ENCODE measurements at regions not wholly inside any gene's neighbourhood (a gene's known extent, or its start where the extent isn't known, plus 50 kb on each side); places are given as distances from the start of the nearest gene placed in this dataset.

DNA sequence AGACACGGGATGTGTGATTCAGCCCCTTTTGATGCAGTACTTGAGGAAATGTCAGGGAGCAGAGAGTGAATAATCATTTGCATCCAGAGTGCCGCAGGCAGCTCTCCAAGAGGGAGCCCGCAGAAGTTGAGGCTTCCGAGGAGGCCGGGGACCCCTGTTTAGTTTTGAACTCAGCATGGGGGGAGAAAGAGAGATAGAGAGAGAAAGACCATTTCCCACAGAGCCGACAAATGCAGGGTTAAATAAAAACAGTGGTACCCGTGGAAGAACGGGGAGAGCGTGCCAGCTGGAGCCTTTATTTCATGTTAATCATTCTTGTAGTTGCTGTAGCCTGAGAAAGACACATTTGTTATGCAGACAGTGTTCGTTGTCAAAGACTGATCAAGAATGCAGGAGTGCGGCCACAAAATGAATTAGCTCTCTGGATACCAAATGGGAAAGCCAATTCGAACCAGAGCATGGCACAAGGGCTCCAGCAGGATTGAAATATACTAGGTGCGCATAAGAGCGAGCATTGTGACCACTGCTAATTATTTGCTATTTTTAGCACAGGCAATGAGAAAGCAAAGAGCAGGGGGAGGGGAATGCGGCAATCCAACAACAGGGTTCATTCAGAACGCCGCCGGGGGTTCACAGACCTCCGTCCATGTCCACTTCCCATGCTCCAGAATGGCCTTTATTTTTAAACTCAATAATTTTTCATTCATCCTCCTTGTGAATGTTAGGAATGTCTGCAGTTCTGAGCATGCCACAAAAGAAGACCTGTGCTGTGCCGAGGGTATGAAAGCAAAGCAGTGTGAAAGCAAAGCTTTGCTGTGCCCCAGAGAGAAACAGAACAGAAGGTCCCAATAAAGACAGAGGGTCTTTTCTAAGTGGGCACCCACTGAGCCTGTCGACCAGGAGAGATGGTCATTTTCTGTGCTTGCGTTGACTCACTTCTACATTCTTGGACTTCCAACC, 243.9 kb upstream of the VCX3A start:
- peak; percentile 20 for DNase-seq

DNA sequence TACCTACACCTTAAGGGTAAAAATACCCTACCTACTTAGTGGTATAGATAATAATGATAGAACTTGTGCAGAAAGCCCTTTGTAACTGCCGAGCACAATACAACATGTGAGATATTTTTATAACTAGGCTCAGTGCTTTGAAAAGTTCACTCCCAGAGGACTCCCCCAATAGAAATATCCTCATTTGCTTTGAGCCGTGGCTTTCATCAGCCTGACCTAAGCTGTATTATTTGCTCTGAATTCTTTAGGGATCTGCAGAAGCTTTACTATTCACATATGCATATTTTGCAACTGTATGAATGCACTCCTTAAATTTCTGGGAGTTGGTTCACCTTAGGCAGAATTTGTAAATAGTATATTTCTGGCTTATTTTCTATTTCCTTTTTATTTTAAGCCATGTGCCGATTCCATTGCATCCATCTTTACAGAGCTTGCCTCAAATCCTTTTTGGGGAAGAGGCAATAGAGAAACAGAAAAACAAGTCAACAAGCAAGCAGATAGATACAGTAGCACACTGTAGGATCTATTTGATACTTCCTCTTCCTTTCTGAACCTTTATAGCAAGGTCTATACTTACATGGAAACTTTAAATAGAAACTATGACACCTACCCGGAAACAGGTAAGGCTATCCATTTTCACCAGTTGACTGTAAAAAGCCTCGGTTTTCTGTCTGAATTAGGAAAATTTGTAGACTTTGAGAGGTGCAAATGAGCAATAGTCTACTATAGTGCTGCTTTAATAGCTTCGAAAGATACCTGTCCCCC, 242.5 kb upstream of the VCX3A start:
- no peak for DNase-seq

DNA sequence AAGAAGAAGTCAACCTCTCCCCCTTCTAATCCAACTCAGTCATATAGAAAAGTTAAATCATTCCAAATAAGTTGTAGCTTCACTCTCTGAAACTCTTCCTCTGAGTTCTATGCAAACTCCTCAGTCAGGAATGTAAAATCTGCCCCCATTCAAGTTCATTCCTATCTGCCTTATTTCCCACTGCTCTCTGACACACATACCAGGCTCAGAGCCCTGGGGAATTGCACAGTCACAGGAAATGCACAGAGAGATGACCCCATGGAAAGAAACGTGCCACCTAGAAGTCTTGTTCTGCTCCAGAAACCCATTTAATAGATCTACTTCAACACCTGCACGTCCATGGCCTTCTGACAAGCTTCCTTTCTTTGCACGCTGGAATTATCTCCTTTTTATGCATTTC, 236.0 kb upstream of the VCX3A start:
- DNase-seq, result no peak

DNA sequence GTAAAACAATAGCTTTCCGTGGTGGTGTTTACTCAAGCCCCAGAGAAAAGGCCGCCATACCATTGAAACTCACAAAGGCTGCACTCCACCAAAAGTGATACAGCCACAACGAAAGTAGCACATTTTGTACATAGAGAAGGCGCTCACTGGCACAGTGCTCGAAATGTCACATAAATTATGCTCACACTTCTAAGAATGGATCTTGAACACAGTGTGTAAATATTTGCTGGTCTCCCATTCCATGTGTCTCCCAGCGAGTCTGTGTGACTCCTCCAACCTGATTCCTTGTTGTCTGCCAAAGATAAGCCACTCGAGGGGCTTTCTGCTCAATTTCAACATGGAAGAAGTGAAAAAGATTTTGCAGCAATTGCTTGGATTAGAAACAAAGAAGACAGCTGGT, 234.0 kb upstream of the VCX3A start:
- no peak for DNase-seq

DNA sequence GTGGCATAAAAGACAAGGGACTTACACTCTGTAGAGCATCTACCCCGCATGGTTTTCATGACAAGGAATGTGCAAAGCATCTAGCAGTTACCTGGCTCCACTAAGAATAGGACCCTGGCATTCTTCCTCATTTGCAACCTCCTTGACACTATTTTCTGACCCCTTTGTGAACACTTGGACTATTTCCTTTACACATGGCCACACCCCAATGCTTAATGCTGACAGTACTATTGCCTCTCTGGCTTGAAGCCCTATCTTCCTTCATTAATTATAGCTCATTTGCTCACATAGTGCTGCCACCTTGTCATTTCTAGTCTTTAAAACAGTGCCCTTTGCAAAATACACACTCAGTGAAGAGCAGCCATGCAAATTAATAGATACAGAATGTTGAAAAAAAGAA, 226.3 kb upstream of the VCX3A start:
- DNase-seq, result no peak

DNA sequence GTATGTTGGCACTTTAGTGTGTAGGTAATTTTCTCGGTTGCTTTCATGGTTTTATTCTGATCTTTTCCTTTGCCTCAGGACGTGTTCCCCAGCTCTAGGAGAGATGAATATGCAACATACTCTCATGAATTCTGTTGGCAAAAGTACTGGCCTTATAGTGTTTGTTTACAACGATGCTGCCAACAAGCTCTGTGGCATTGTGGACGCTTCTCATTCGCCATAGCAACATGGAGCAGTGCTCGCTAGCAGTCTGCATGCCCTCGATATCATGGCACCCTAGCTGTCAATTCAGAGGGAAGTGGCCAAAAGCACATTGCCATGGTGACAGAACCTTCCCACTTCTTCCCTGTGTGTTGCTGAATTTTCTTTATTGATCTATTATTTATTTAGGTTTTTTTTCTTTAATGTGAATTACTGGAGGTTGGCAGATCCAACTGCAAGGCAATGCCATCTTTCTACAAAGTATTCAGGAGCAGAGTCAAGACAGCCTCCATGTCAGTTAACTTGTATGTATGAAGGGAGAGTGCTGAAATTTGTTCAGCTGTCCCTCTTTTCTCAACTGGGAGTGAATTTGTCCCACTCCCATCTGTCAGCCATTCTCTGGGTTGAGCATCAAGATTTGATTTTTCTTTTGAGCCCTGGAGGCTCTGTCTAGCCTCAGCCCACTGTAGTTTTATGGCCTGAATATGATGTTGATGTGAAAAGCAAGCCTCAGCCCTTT, 224.9 kb upstream of the VCX3A start:
- DNase-seq, result no peak

DNA sequence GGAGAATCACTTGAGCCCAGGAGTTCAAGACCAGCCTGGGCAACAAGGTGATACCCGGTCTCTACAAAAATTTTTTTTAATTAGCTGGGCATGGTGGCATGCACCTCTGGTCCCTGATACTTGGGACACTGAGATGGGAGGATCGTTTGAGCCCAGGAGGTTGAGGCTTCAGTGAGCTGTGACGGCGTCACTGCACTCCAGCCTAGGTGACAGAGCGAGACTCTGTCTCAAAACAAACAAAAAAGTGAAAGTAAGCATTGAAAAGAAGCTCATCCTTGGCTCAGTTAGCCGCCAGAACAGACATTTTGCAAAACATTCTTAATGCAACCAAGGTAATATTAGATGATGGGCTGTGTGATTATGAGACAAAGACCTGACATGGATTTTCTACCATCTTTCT, 223.3 kb upstream of the VCX3A start:
- no peak for DNase-seq

DNA sequence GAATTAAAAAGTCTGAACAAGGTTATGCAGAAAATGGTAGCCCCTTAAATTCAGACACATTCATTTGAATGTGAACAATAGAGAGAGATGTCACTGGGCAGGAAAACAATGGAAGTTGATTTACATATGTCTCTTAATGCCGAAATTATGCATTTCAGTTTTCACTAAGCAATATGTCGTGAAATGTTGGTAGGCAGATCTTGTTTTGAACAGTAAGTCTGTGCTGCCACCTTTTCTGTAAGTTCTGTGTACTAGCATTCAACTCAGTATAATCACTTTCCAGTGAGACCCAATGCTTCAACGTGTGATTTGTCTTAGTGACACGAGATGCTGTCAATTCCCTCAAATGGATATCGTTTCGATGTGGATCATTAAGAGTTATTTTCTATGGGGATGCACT, 222.7 kb upstream of the VCX3A start:
- DNase-seq, result no peak

DNA sequence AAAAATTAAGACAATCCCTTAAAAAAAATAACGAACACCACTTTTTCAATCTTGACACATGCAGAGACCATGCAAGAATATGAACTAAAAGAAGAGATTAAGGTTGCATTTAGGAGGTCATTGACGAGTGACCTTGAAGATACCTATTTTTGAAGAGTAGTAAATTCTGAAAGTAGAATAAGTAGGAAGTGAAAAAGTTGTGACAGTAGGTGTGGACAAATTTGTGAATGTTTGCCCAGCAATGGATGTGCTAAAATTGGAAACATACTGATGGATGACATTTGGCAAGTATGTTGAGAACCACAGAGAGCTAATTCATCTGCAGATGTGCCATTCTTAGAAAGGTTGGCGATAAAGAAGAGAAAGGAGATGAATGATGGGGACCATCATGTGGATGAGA, 213.7 kb upstream of the VCX3A start:
- DNase-seq, result no peak

DNA sequence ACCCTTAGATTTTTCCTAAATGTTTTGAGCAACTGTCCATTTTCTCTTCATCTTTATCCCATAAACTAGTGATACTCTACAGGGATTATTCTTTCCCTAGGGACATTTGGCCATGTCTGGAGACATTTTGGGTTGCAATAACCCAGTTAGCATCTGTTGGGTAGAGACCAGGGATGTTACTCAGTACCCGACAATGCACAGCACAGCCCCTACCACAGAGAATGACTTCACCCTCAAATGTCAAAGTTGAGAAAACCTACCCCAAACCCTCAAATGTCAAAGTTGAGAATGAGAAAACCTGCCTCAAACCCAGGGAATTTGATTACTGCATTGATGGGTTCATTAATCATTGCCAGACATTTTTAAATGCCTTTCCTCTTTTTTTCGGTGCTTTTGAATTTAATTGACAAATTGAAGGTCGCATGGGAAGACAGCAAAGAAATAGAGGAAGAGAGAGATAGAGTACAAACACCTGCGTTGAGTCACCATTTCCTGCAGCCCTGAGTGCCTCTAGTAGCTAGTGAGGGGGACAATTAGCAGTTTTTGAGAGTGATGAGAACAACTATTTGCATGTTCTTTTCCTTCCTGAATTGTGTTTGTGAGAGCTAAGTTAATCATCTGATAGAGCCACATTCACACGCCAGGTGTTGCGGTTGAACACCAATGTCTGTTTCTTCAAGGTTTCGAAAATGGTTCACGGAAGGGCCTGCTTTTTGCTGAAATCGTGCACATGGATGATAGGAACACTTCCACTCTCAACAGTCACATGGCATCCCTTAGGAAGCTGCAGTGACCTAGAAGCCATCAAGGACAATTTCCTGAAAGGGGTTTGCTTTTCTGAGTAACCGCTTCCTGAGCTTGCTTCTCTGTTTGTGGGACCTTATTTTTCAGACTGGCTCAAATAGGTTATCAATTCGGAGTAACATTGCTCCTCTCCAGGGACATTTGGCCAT, 203.9 kb upstream of the VCX3A start:
- DNase-seq, result no peak

DNA sequence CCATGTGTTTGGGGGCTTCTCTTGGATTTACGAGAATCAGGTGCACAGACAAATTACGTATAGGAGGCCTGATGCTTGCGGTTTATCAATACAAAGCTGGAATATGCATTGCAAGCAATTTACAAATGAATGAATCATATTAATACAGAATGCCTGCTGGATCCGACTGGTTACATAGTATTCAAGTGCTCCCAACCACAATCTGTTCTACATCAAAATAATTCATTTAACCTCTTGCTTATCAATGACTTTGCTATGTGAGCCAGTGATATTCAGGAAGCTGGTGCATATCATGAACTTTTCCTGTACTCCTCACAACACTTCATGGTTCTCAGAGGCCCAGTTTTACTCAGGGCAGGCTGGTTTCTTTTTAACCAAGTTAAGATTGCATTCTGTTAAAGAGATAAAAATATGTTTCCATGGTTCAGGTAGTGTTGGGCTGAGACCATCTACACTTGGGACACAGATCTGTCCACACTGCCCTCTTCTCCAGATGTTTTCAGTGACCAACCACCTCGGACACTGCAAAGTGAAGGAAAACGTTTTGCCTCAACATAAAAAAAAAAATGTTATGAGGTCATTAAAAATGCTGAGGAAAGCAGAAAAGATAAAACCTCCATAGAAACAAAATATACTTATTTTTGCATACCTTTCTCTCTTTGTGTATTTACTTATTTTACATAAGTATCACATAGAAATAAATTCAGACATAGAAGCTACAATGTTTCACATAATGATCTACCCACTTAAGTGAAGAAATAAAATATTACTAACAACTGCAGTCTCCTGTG, 200.1 kb upstream of the VCX3A start:
- no peak for DNase-seq

DNA sequence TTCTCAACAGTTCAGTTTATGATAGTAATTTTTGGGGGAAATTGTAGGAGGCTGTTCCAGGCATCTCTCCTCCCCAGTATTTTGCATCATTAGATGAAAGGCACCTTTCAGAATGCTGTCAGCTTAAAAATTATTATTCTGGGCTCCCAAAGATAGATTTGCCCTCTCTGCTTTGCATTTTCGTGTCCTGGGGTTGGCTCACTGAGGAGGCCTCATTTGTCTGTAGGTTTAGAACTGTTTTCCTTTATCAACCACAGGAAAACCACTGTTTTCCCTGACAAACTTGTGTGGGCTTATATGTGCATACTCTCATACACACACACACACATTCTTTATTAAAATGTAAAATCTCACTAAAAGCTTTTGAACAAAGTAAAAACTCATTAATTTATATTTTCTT, 197.2 kb upstream of the VCX3A start:
- DNase-seq, result no peak

DNA sequence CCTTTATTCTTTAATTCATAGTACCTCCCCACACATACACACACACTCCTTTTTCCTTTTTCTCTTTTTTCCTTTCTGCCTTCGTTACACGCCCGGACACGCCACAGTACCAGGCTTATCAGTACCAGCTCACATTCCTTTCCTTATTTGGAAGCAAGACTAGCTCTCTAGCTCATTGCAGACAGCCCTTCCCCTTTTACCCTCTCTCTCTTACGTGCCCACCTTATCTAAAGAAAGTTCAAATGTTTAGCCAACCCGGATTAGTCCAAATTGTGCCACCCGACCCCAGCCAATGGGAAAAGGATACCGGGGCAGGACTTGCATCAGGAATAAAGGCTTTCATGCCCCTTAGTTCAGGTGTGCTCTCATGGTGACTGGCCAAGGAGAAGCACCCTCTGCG, 194.7 kb upstream of the VCX3A start:
- no peak for DNase-seq

DNA sequence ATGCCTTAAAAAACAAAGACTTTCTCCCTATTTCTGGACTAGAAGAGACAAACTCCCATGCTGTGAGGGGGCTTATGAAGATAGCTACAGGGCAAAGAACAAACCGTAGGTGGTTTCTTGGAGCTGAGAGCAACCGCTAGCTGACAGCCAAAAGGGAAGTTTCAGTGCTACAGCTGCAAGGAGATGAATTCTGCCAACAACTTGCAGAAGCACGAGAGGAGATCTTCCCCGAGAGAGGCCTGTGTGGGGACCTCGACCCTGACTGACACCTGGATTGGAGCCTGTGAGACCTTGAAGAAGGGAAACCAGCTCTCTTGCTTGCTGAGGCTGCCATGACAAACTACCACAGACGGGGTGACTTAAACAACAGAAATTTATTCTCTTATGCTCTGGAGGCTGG, 183.8 kb upstream of the VCX3A start:
- DNase-seq, result no peak

DNA sequence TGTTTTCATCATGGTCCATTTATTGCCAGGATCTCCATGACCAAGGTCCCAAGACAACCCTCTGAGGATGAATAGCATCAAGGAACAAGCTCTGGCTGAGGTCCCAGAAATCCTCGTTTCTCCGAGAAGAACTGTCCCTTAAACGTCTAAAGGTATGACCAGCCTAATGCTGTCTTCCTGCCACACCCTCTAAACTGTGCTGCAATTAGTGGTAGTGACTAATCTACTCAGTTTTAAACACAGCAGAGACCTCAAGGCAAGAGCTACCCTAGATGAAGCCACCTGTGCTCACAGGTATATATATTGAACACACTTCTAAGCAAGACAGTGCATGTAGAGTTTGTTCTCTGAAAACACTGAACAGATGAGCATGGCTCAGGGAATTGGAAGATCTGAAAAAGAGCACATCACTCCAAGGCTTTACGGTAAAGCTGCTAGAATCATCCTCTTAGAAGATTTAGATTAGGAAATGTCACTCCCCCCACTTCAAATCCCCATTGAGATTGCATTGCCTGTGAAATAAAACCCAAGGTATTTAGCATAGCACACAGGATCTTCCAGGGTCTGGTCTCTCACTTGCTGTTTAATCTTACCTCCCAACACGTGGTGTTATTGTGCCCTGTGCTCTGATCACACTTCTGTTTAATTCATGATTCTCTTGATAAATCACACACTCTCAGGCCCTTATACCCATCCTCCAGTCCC, 173.9 kb upstream of the VCX3A start:
- no peak for DNase-seq

DNA sequence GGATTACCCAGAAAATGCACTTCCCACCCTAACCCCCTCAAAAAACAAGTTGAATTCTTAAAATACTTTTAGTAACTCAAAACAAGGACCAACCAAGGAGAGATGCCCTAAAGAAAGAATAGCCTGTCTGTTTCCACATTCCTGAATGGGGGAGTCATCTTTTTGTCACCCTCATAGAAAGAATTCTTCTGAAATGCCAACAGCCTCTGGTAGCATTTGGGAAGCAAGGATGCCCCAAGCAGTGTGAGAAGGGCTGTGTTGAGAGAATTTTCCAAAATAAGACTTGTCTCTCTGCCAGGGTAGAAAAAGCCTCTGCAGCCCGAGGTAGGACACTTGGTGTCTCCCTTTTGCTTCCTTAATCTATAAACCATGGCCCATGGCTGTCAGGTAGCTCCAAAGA, 173.1 kb upstream of the VCX3A start:
- peak; percentile 2 for DNase-seq

DNA sequence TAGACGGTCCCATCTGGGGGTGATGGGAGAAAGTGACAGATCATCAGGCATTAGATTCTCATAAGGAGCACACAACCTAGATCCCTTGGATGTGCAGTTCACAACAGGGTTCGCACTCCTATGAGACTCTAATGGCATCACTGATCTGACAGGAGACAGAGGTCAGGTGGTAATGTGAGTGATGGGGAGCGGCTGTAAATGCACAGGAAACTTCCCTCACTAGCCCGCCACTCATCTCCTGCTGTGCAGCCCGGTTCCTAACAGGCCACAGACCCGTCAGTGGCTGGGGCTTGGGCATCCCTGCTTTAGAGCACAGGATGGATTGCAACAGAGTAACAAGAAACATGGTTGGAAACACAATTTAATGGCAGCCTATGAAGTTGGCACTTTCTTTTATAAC, 172.6 kb upstream of the VCX3A start:
- DNase-seq, result no peak

DNA sequence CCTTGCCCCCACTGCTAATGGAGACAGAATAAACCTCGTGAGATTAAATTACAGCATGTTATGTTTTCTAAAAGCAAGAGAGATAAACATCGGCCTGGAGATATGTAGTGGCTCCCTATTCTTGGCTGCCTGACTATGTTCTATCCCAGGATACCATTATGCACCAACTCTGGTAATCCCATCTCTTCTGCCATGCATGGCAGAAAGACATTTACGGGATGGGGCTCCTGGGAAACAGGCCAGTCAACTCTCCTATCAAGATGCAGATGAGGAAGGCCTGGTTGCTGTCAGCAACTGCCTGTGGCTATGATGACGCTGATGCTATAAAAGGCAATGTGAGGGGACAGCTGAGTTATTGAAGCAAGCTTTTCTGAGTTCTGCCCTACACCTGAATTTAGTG, 166.2 kb upstream of the VCX3A start:
- DNase-seq, result no peak

DNA sequence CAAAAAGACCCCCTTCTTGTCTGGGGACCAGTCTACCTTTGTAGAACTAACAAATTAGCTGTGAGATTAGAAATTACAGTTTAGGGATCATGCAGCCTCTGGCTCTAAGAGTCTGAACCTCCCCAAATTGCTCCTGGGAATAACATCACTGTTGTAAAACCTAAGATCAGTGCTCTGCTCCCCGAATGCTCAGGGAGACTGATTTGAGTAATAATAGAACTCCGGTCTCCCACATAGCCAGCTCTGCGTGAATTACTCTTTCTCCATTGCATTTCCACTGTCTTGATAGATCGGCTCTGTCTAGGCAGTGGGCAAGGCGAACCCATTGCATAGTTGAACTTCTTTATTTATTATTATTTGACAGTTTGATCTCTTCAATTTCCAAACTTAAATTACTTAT, 160.8 kb upstream of the VCX3A start:
- DNase-seq, result no peak

DNA sequence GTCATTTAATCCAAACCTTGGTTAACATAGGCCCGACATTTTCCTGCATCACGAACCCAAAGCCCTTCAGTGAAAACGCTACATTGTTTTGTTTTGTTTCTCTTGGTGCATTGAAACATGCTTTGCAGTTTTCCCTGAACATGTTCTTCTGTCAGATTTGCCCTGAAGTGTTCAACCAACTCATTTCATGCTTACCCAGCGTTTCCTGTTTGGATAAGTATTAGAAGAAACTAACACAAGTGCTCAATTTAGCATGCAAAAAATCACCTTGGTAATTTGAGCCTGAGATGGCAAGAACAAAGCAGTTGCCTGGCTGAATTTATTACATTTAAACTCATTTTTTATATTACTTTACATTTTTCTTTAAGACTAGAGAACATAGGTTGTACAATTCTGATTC, 160.1 kb upstream of the VCX3A start:
- no peak for DNase-seq

All from tongue (tissue), 1 donor.